HG02588 (cell line): ENCODE measurements at regions not wholly inside any gene's neighbourhood (a gene's known extent, or its start where the extent isn't known, plus 50 kb on each side); places are given as distances from the start of the nearest gene placed in this dataset.

Experiments used
- ATAC-seq: cut with Tn5 transposase; IDR thresholded peaks from one replicate; pipeline ENCODE4 v1.9.1; 2021; ENCODE audit warnings: mild to moderate bottlenecking, moderate library complexity; ENCODE audit not compliant: unreplicated experiment

DNA sequence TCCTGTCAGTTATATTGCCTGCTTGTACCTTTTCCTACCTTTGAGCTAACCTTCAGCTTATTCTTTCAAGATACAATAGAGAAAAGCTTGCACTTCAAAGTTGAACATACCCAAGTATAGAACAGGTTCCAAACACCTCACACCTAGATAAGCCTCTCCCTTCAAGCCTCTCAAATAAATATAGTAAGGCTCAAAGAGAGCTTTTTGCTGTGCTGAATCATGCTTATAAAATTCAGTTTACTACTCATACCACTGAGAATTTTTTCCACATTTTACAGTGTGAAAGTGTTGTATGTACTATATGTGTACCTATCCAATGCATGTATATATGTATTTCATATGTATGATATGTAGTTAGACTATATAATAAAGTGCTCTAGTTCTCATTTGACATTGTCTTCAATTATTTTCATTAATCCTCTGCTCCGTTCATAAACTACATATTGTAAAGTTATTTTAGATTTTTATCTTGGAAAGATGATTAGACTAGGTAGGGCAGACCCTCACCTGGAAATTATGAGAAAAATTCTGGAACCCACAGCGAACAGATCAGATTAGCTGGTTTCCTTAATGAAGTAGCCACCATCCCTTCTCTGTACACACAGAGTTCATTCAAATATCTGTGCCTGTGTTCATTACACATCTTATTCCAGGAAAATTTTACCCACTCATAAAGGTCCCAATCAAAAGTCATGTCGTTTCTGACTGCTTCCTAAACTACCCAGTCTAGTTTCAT is 149.2 kb upstream of the RGMB start:
- ATAC-seq, result no peak

DNA sequence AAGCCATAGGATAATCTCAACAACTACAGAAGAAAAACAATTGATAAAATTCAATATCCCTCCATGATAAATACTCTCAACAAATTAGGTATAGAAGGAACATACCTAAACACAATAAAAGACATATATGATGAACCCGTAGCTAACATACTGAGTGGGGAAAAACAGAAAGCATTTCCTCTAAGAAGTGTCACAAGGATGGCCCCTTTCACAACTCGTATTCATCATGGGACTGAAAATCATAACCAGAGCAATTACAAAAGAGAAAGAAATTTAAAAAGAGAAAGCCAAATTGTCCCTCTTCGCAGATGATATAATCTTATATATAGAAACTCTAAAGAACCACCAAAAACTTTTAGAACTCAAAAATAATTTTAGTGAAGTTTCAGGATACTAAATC is 146.3 kb upstream of the RGMB start:
- no peak for ATAC-seq

DNA sequence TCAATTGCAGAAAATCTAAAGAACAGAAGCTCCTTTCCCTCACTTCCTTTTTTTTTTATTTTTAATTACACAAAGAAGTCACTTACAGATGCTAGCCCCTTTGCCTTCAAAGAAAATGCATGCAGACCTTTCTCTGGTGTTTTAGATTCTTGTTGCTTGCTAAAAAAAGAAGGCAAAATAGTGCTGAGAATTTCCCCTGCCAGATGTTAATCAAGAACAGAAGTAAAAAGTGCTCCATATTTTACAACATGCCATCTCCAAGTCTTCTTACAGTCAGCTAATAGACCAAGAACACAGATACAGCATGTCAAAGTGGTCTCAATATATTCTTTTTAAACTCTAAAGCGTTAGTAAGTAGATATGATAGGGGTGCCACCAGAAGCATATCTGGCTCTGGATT is 142.8 kb upstream of the RGMB start:
- ATAC-seq, result no peak

DNA sequence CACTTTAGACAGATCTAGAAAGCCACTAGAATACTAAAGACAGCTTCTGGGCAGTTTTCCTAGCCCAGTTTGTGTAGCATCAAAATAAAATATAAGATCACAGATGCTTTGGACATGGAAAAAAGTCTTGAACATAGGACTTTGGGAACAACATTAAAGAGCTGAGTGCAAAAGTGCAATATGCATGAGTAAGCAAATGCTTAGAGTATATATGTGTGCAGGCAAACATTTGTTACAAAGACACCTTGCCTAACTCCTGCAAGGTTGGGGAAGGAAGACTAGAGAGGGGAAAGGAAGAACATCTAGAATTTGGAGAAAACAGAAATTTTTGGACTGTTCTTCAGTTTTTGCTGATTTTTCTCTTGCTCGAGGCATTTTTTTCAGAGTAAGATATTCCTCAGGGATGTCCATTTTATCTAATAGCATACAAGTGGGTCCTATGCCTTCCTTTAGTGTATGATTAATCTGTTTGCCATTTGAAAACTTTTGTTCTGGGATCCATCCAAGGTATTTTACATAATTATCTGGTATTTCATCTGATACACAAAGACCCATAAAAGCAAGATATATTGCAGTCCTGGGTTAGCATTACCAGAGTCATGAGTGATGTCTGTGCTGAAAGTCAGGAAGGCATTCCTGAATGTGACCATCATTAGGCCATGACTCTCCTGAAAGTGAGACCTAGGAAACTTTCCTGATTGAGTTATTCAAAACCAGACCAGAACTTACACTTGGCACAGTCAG is 142.0 kb upstream of the RGMB start:
- ATAC-seq, result no peak

DNA sequence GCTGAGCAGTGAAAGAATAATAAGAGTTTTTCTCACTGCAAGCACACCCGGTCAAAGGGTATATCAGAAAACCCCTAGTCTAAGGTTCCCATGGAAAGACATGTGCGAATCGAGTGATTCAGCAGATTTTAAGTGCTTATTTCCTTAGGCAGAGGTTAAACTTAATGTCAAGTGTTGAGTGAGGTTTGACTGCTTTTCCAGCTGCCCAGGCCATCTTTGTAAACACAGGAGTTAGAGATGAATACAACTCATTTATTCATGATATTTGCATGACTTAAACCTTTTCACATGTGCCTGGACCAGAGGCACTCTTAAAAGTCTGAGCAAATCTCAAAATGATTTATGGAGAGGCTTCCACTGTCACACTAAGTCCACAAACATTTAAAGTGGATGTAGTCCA is 137.8 kb upstream of the RGMB start:
- ATAC-seq, result no peak

DNA sequence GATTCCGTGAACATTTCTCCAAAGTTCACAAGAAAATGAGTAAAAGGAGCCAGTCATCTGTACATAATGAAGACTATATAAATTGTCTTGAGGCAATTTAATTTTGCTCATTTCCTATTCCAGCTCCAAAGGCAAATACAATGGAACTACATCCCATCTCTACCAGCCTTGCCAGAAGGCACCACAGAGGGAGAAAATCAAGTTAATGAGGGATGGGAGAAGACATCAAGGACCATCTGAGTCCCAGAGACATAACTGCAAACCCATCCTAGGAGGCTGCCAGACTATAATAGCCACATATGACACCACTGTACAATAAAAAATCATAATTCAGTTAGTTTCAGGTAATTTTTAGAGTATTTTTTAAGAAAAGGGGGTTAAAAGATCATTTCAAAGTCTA is 136.3 kb upstream of the RGMB start:
- no peak for ATAC-seq

DNA sequence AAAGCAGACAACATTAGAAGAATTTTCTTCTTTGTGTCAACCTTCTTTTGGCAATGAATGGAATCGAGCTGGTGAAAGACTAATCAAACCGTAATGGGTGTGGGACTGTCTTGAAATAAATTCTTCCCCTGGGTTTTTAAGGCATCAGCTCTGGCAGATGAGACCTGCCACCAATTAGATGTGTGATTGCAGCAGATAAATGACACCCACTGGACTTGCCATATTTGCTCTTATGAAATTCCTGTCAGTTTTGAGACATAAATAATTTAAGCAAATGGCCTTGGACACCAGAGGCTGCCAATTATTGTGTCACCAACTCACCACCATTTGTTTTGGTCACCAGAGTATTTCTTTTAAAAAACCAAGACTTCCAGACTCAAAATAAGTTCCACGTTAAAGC is 135.9 kb upstream of the RGMB start:
- ATAC-seq, result no peak

DNA sequence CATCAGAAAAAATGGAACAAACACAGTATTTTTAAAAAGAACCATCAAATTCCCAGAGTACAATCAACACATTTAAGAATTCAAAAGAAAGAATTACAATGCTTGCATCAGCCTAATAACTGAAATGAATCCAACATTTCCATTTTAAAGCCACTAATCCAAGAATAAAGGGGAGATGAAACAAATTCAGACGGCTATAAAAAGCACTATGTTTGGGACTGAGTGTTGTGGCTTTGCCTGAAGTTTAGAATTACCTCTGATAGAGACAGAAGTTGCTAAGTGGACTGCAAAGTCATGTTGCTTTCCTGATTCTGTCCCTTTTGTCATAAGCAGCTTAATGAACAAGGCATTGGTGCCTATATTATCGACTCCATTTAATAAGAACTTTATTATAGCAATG is 135.4 kb upstream of the RGMB start:
- no peak for ATAC-seq

DNA sequence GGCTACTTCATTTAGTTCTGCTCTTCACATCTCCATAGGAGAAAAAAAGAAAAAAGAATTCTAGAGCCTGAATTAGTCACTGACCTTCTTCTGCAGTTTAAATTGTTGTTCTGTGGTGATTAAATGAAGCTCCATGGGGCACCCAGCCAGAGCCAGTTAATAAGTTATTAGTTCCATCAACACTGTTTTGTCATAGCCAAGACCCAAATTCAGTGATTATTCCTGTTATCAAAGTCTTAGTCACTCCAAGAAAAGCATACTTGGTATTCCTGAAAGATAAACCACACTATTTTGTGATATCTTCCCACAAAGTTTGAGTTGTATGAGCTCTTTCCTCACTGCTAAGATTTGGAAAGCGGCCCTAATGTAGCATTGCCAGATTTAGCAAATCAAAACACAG is 134.8 kb upstream of the RGMB start:
- ATAC-seq, result no peak

DNA sequence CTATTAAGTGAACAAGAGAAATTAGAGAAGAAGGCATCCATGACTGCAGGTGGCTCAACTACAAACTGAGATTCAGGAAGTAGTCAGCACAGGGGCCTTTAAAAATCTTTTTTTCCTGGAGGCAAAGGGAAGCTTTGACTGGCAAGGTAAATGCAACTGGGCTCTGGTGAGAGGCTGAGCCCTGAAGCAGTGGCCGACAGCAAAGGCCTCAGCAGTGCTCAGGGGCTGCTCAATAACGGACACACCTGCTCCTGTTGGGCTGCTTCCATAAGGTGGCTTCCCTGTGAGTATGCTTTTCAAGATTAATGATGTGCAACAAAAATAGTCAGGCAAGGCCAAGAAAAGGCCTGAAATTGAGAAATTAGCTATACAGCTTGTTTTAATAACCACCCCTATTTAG is 134.2 kb upstream of the RGMB start:
- ATAC-seq, result no peak

DNA sequence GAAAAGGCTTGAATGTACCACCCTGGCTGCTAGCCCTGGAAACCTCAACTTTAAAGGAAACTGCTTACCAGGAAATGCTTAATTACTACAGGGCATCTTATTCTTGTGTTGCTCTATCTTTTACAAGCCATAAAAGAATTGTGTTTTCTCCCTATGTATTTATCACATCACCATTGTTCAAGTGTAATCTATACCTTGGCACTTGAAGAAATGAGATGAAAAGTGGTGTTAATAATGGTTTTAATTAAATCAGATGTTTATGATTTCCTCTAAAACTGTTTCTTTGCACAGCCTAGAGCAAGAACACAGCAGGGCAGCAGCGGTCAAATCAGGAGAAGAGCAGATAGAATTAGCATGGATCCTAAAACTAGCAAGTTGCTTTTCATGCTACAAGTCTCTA is 131.8 kb upstream of the RGMB start:
- no peak for ATAC-seq

DNA sequence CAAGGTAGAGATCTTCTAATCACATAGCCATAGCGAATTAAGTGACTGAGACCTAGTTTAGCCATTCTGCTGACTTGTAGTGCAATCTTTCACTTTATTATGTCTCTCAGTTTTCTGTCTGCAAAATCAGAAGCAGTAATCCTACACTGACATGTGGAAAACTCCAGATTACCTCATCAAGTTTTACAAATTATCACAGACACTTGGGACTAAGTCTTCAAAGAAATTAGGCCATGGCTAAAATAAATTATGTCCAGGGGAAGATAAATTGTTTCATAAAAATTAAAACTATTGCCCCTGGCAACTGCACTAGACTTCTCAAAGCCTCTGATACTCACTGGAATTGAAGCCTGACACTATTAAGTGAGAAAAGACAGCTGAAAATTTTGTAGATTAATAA is 129.9 kb upstream of the RGMB start:
- ATAC-seq, result no peak

DNA sequence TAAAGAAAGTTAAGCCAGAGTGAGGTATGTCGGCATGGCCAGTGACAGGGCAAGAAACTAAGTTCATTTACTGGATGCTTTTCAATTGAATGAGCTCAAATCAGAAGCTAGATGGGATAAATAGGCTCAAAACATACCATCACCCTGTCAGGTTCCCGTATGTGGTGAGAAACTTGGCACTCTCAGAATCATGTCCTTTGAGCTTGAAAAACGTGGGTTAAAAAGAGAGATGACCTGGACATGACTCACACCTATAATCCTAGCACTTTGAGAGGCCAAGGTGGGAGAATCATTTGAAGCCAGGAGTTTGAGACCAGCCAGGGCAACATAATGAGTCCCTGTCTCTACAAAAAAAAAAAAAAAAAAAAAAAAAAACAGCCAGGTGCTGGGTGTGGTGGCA is 121.7 kb upstream of the RGMB start:
- ATAC-seq, result no peak

DNA sequence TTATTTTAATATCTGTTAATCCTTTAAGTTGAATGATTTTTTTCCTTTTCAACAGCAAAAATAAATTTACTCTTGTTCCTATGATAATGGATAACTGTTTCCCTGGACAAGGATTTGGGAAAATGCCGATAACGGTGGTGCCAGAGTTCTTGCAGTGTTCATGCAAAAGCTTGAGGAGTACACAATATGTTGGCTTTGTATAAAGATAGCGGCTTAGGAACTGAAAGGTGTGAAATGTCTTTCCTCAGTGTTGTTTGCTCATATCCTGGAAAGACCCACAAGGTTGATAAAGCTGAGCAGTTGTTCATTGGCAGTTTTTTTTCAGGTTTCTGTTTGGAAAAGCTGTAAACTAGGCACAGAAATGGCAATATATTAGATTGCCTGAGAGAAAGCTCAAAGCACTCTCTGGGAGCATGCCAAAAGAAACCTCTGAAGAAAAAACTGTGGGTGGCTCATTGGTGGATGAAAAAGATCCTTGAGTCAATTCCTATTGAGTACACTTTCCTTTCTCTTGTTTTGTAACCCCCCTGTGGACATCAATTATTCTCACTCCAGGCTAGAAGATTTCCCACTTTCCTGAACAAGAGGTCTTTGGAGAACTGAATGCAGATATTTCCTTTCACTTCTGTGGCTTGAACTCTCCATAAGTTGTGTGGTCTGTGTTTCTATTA is 117.2 kb upstream of the RGMB start:
- no peak for ATAC-seq

DNA sequence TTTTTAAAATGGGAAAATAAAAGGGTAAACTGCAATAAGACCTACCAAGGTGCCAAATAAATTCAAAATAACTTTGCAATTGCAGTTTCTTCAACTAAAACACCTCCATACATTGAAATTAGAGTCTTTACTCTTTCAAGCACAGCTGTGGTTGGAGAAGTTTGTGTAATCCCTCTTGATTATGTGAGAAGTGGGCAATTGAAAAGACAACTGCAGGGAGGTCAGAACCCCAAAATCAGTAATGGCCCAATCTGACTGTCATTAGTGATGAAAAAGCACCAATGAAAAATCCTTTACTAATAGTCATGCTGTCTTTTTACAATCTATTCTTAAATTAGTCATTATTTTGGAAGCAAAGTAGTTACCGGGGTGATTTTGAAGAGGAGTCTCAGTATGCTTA is 116.7 kb upstream of the RGMB start:
- no peak for ATAC-seq

DNA sequence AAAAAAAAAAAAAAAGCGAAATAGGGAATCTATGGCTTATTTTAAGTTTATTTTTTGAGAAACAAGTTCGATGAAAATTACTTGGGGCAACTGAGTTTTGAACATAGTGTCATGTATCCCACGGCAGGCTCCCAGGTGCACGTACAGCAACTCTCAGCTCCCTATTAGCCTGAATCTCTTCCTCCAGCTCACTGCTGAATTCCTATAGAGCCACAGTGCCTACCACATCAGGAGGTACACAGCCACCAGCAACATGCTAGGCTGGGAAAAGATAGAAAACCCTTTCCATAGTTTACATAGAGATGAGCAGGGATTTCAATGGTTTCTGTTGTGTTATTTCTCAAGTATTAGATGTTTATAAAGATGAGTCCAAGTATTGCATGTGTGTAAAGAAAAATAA is 115.9 kb upstream of the RGMB start:
- ATAC-seq, result no peak

DNA sequence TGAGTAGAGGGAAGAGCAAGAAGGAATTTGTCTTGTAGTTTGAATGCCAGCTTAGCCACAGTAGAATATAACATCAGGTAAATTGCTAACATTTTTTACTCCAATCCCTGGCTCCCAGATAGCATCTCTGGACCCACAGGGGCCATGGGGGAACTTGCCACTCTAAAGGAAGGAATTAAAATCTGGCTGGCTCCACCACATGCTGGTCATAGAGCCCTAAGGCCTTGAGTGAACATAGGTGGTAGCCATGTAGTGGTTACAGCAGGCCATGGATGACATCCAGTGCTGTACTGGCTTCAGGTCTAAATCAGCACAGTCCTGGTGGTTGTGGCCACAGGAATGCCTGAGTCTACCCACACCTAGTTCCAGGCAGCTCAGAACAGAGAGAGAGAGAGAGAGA is 109.9 kb upstream of the RGMB start:
- ATAC-seq, result no peak

DNA sequence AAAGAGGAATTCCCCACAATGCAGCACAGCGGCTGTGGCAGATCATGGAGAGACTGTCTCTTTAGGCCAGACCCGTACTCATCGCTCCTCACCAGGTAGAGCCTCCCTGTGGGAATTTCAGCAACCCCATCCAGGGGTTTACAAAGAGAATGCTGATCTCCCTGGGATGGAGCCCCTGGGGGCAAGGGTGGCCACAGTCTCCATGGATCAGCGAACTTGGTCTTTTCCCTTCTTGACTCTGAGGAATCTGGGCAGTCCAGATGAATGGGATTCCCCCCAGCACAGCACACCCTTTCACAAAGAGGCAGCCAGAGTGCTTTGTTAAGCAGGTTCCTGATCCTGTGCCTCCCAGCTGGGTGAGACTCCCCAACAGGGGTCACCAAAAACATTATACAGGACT is 108.7 kb upstream of the RGMB start:
- ATAC-seq, result no peak

DNA sequence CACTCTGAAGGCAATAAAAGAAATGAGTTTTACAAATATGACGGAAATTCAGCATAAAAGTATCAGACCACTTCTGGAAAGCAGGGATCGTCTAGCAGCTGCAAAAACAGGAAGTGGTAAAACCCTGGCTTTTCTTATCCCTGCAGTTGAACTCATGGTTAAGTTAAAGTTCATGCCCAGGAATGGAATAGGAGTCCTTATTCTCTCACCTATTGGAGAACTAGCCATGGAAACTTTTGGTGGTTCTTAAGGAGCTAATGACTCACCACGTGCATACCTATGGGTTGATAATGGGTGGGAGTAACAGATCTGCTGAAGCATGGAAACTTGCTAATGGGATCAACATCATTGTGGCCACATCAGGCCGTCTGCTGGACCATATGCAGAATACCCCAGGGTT is 93.5 kb upstream of the RGMB start:
- ATAC-seq, result no peak

DNA sequence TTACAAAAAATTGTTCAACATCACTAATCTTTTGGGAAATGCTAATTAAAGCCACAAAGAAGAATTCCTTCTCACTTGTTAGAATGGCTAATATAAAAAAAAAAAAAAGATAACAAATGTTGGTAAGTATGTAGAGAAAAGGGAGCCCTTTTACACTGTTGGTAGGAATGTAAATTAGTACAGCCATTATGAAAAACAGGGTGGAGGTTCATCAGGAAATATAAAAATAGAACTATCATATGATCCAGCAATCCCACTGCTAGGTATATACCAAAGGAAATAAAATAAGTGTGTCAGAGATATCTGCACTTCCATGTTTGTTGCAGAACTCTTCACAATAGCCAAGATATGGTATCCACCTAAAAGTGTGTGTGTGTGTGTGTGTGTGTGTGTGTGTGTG is 83.5 kb upstream of the RGMB start:
- ATAC-seq, result no peak

DNA sequence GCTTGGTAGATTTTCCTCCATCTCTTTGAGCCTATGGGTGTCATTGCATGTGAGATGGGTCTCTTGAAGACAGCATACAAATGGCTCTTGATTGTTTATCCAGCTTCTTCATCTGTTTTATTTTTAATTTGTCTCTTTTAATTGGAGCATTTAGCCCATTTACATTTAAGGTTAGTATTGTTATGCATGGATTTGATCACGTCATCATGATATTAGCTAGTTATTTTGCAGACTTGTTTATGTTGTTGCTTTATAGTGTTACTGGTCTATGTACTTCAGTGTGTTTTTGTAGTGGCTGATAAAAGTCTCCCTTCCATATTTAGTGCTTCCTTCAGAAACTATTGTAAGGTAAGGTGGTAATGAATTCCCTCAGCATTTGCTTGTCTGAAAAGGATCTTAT is 78.6 kb upstream of the RGMB start:
- no peak for ATAC-seq

DNA sequence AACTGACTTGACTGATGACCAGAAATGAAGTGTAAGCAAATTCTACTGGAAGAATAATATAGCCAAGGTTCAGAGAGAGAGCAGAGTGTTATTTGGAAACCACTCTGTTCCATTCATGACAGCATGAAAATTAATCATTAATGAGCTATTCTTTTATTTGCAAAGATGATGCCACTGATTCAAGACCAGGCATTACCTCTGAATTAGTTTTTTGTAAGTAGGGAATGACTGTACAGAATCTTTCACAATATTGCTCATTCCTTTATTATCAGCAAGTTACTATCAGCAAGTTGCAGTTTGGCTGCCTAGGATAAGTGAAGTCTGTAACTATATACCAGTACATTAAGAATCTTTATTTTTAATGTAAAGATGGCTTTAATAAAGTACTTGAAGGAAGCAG is 75.1 kb upstream of the RGMB start:
- ATAC-seq, result no peak
